Stimulated activated CD4-positive, alpha-beta T cell treated with anti-CD3 and anti-CD28 coated beads, Interleukin-4, amount 100 ng/mL, for 48 hours (primary cell): ENCODE measurements at regions not wholly inside any gene's neighbourhood (a gene's known extent, or its start where the extent isn't known, plus 50 kb on each side); places are given as distances from the start of the nearest gene placed in this dataset.

Experiments used
- DNase-seq, 2 donors: peaks; one replicate each; pipeline ENCODE4 v3.0.0-alpha.2; 2020; ENCODE audit warnings: low read depth in 2 of 2

GRCh38 chr13:103287659-103288058 is 221.4 kb upstream of the SLC10A2 start:
- DNase-seq: no peak

GRCh38 chr13:103284466-103284865 is 218.2 kb upstream of the SLC10A2 start:
- DNase-seq: no peak

- DNase-seq: no peak
Observed at GRCh38 chr13:103283451-103283820, 217.2 kb upstream of the SLC10A2 start.

GRCh38 chr13:103282571-103283450 is 216.6 kb upstream of the SLC10A2 start:
- DNase-seq: no peak

GRCh38 chr13:103277959-103278694 is 211.9 kb upstream of the SLC10A2 start:
- DNase-seq: no peak

- DNase-seq: no peak
Observed at GRCh38 chr13:103276775-103277498, 210.7 kb upstream of the SLC10A2 start.

GRCh38 chr13:103275722-103276121 is 209.5 kb upstream of the SLC10A2 start:
- no peak for DNase-seq

GRCh38 chr13:103275081-103275480 is 208.9 kb upstream of the SLC10A2 start:
- DNase-seq: no peak

- DNase-seq: no peak
Observed at GRCh38 chr13:103273825-103274224, 207.6 kb upstream of the SLC10A2 start.

GRCh38 chr13:103272770-103273169 is 206.6 kb upstream of the SLC10A2 start:
- DNase-seq: no peak

GRCh38 chr13:103263448-103263847 is 197.2 kb upstream of the SLC10A2 start:
- no peak for DNase-seq

- DNase-seq: no peak
Observed at GRCh38 chr13:103255587-103256301, 189.5 kb upstream of the SLC10A2 start.

GRCh38 chr13:103250071-103250470 is 183.9 kb upstream of the SLC10A2 start:
- DNase-seq: no peak

GRCh38 chr13:103246581-103247200 is 180.5 kb upstream of the SLC10A2 start:
- DNase-seq: no peak

- DNase-seq: no peak
Observed at GRCh38 chr13:103243495-103243894, 177.3 kb upstream of the SLC10A2 start.

- no peak for DNase-seq
Observed at GRCh38 chr13:103238441-103238840, 172.2 kb upstream of the SLC10A2 start.

- no peak for DNase-seq
Observed at GRCh38 chr13:103236213-103236612, 170.0 kb upstream of the SLC10A2 start.

- DNase-seq: no peak
Observed at GRCh38 chr13:103229674-103230073, 163.5 kb upstream of the SLC10A2 start.

GRCh38 chr13:103224804-103225203 is 158.6 kb upstream of the SLC10A2 start:
- no peak for DNase-seq

- DNase-seq: no peak
Observed at GRCh38 chr13:103222683-103223082, 156.5 kb upstream of the SLC10A2 start.

GRCh38 chr13:103218253-103218652 is 152.0 kb upstream of the SLC10A2 start:
- DNase-seq: no peak
